ENCODE measurements at regions not wholly inside any gene's neighbourhood (a gene's known extent, or its start where the extent isn't known, plus 50 kb on each side); places are given as distances from the start of the nearest gene placed in this dataset.

DNA sequence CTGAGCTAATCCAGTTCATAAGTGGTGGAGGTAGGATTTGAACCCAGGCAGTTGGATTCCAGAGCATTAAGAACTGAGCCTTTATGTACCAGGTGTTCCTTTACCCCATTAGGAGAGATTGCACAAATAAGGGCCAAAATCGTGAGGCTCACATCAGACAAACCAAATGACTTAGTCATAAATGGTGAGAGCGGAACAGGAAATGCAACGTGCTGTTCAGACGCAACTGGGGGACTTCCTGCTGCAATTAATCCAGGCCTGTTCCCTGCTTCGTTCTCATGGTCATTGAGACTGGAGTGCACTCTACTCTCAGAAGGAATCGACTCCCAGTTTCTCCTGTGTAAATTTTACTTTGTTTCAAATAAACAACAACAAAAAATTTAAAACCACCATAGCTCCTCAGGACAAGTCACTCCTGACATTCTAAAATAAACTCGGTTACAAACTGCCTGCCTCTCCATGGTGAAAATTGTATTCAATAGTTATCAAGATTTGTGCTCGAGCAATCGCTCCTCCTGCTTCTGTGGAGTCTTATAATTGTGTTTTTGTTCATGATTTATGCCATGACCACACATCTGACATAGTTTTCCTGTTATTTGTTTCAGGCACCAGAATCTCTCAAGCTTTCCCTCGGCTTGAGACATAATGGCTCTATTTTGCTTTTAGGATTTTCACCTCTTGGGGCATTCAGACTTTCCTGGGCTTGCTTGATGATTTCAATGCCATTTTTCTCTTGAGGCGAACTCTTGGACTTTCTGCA lies 115.3 kb upstream of the BMPER start:
- DNase-seq (ENCODE audit: low read depth, low spot score): no peak
- no peak for ATAC-seq
- Histone ChIP-seq H3K4me3 (replicated peaks in 1 of 2; ENCODE audit: low read depth in 1 of 2, low read length in 2 of 2) (no peak overlapping the region), H4K20me1 (ENCODE audit: insufficient read depth) (no peaks in the 10 kb centered on the region), H3K4me2 (ENCODE audit: low read length) (no peak overlapping the region), H3K79me2 (ENCODE audit: insufficient read depth, low read length) (no peaks in the 10 kb centered on the region), H3K27me3 (ENCODE audit: insufficient read depth, low read length) (peaks cover 9% of the 10 kb centered on the region; the same call in 1 of the 2 replicates), H3K36me3 (ENCODE audit: control insufficient read depth in 1 of 2, insufficient read depth in 2 of 2, low read length in 2 of 2) (no peaks in the 10 kb centered on the region), H3K9ac (ENCODE audit: low read length) (no peak overlapping the region), H3K4me1 (ENCODE audit: control insufficient read depth in 1 of 2, insufficient read depth in 2 of 2, low read length in 2 of 2) (no peaks in the 10 kb centered on the region), H3K27ac (ENCODE audit: low read depth, low read length) (no peak overlapping the region), H3K9me3 (ENCODE audit: control insufficient read depth in 1 of 2, insufficient read depth in 1 of 2, low read depth in 1 of 2, low read length in 2 of 2) (no peaks in the 10 kb centered on the region), H2AFZ (ENCODE audit: low read depth, low read length, poor library complexity, severe bottlenecking) (no peak overlapping the region), H3K9me2 (ENCODE audit: insufficient read depth) (no peaks in the 10 kb centered on the region)
- TF ChIP-seq, protein P1, sequence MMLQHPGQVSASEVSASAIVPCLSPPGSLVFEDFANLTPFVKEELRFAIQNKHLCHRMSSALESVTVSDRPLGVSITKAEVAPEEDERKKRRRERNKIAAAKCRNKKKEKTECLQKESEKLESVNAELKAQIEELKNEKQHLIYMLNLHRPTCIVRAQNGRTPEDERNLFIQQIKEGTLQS (IDR thresholded peaks at IDR 0.05): no peak
- TF ChIP-seq CBX3 (IDR thresholded peaks at IDR 0.05; ENCODE audit: low read depth): no peak
- TF ChIP-seq SRF (IDR thresholded peaks at IDR 0.05; ENCODE audit: low read depth): no peak
- RAD21 ChIA-PET (ENCODE audit: low non-redundant PET in 1 of 2, low total read pairs in 2 of 2, uncharacterized antibody in 2 of 2, unreplicated experiment in 2 of 2): no interaction called here
- CTCF ChIA-PET: no interaction called here
- intact Hi-C loops (cut with micrococcal nuclease): no loop called here
- no TSS peak for BruUV-seq (replicated peaks)
- POLR2A ChIA-PET: no interaction called here

DNA sequence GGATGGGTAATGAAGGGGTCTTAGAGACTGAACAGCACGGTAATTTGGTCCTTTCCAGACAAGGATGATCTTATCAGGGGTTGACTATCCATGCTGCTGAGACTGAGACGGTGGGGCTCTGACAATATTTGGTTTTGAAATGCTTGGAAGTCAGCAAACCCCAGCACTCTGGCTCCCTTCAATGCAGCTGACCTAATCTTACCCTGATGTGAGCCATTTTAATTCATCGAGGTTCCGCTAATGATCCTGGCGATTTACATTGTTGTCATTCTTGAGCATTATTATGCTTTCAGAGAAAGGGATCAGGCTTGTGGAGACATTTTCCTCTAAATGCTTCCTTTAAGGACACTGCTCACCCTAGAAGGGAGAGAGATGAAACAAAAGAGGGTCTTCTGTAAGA lies 114.6 kb upstream of the BMPER start:
- H3K79me2 ChIP-seq (ENCODE audit: insufficient read depth, low read length): no peaks in the 10 kb centered on the region
- no peaks in the 10 kb centered on the region for H3K36me3 ChIP-seq (ENCODE audit: control insufficient read depth in 1 of 2, insufficient read depth in 2 of 2, low read length in 2 of 2)
- H2AFZ ChIP-seq (ENCODE audit: low read depth, low read length, poor library complexity, severe bottlenecking): no peak overlapping the region
- peaks cover 9% of the 10 kb centered on the region; the same call in 1 of the 2 replicates for H3K27me3 ChIP-seq (ENCODE audit: insufficient read depth, low read length)
- H3K4me2 ChIP-seq (ENCODE audit: low read length): no peak overlapping the region
- intact Hi-C loops (cut with micrococcal nuclease): no loop called here
- H3K4me3 ChIP-seq (replicated peaks in 1 of 2; ENCODE audit: low read depth in 1 of 2, low read length in 2 of 2): no peak overlapping the region
- H3K9ac ChIP-seq (ENCODE audit: low read length): no peak overlapping the region
- POLR2A ChIA-PET: no interaction called here
- ATAC-seq (no peak), DNase-seq (ENCODE audit: low read depth, low spot score) (no peak)
- CTCF ChIA-PET: no interaction called here
- no TSS peak for BruUV-seq (replicated peaks)
- no peaks in the 10 kb centered on the region for H4K20me1 ChIP-seq (ENCODE audit: insufficient read depth)
- H3K9me3 ChIP-seq (ENCODE audit: control insufficient read depth in 1 of 2, insufficient read depth in 1 of 2, low read depth in 1 of 2, low read length in 2 of 2): no peaks in the 10 kb centered on the region
- H3K4me1 ChIP-seq (ENCODE audit: control insufficient read depth in 1 of 2, insufficient read depth in 2 of 2, low read length in 2 of 2): no peaks in the 10 kb centered on the region
- no peaks in the 10 kb centered on the region for H3K9me2 ChIP-seq (ENCODE audit: insufficient read depth)
- RAD21 ChIA-PET (ENCODE audit: low non-redundant PET in 1 of 2, low total read pairs in 2 of 2, uncharacterized antibody in 2 of 2, unreplicated experiment in 2 of 2): no interaction called here
- H3K27ac ChIP-seq (ENCODE audit: low read depth, low read length): no peak overlapping the region
- TF ChIP-seq, protein P2, sequence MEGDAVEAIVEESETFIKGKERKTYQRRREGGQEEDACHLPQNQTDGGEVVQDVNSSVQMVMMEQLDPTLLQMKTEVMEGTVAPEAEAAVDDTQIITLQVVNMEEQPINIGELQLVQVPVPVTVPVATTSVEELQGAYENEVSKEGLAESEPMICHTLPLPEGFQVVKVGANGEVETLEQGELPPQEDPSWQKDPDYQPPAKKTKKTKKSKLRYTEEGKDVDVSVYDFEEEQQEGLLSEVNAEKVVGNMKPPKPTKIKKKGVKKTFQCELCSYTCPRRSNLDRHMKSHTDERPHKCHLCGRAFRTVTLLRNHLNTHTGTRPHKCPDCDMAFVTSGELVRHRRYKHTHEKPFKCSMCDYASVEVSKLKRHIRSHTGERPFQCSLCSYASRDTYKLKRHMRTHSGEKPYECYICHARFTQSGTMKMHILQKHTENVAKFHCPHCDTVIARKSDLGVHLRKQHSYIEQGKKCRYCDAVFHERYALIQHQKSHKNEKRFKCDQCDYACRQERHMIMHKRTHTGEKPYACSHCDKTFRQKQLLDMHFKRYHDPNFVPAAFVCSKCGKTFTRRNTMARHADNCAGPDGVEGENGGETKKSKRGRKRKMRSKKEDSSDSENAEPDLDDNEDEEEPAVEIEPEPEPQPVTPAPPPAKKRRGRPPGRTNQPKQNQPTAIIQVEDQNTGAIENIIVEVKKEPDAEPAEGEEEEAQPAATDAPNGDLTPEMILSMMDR (IDR thresholded peaks at IDR 0.05 in 2 of 3, conservative IDR thresholded peaks at IDR 0.05 in 1 of 3; ENCODE audit: borderline replicate concordance in 1 of 3, insufficient read depth in 1 of 3, low read depth in 2 of 3, low read length in 2 of 3): no peak
- no peak for TF ChIP-seq ZFX (IDR thresholded peaks at IDR 0.05)
- TF ChIP-seq CEBPB (IDR thresholded peaks at IDR 0.05; ENCODE audit: low read depth): no peak
- no peak for TF ChIP-seq EZH2 (IDR thresholded peaks at IDR 0.05)
- TF ChIP-seq, protein P3, sequence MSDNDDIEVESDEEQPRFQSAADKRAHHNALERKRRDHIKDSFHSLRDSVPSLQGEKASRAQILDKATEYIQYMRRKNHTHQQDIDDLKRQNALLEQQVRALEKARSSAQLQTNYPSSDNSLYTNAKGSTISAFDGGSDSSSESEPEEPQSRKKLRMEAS (IDR thresholded peaks at IDR 0.05): no peak
- no peak for TF ChIP-seq CBX3 (IDR thresholded peaks at IDR 0.05; ENCODE audit: low read depth)
- no peak for TF ChIP-seq RAD21 (IDR thresholded peaks at IDR 0.05; ENCODE audit: low read depth)
- no peak for TF ChIP-seq POLR2A (IDR thresholded peaks at IDR 0.05; ENCODE audit: borderline replicate concordance, extremely low read depth, insufficient read depth, insufficient read length)
- TF ChIP-seq FOSL1 (IDR thresholded peaks at IDR 0.05; ENCODE audit: low read depth): no peak
- no peak for TF ChIP-seq ELF1 (IDR thresholded peaks at IDR 0.05; ENCODE audit: borderline replicate concordance, low read depth)
- no peak for TF ChIP-seq YY1 (IDR thresholded peaks at IDR 0.05; ENCODE audit: extremely low read depth, insufficient replicate concordance, low read depth, low read length)
- TF ChIP-seq ZNF274 (IDR thresholded peaks at IDR 0.05; ENCODE audit: low read depth, low read length): no peak
- TF ChIP-seq SIN3A (IDR thresholded peaks at IDR 0.05; ENCODE audit: low read depth): no peak
- TF ChIP-seq, protein P1 (IDR thresholded peaks at IDR 0.05): no peak

All from HCT116 (cell line).